IMR-90 (cell line): ENCODE measurements at regions not wholly inside any gene's neighbourhood (a gene's known extent, or its start where the extent isn't known, plus 50 kb on each side); places are given as distances from the start of the nearest gene placed in this dataset.

Experiments
- ATAC-seq: fragments of 200-7000 bp; cut with Tn5 transposase; 2 replicates; pipeline ENCODE4 v1.9.1; 2020; ENCODE audit warnings: low read depth, mild to moderate bottlenecking, moderate library complexity
- BruUV-seq: library from RNA; stranded (reverse); fragments of 400-500 nt; replicated peaks from 2 replicates; lab custom pipeline; 2021; lab: Mats Ljungman, UMichigan
- CTCF ChIA-PET: fragments of 300-600 bp; formaldehyde crosslinking; extraction: SDS; loops from one replicate; lab custom pipeline; 2021; ENCODE audit warnings: antibody characterized with exemption; lab: Yijun Ruan, JAX
- POLR2A ChIA-PET: fragments of 300-600 bp; sonication (Branson Sonifier 250); formaldehyde crosslinking; loops from one replicate; lab custom pipeline; 2022; ENCODE audit warnings: antibody characterized with exemption; ENCODE audit not compliant: unreplicated experiment; lab: Charles Lee
- DNase-seq: peaks from one replicate; pipeline ENCODE4 v3.0.0; 2013
- H2AFZ ChIP-seq: replicated peaks from 2 replicates; pipeline ENCODE3; 2013; ENCODE audit warnings: low read length, mild to moderate bottlenecking; ENCODE audit not compliant: poor library complexity
- H2AK5ac ChIP-seq: 2 replicates; pipeline ENCODE4 v1.6.1; 2013; ENCODE audit warnings: low read depth, low read length, inconsistent platforms
- H2AK9ac ChIP-seq: replicated peaks from 2 replicates; pipeline ENCODE3; 2013; ENCODE audit warnings: mild to moderate bottlenecking, low read depth, low read length, moderate library complexity; ENCODE audit not compliant: poor library complexity
- H2BK120ac ChIP-seq: 2 replicates; pipeline ENCODE4 v1.6.1; 2013; ENCODE audit warnings: low read depth, low read length, inconsistent platforms
- H2BK15ac ChIP-seq: 3 replicates; pipeline ENCODE4 v1.6.1; 2013; ENCODE audit warnings: low read depth, low read length, inconsistent platforms
- H2BK20ac ChIP-seq: 2 replicates; pipeline ENCODE4 v1.6.1; 2013; ENCODE audit warnings: low read depth, mild to moderate bottlenecking, inconsistent platforms, low read length, moderate library complexity
- H2BK5ac ChIP-seq: 2 replicates; pipeline ENCODE4 v1.6.1; 2013; ENCODE audit warnings: mild to moderate bottlenecking, low read depth, low read length, inconsistent platforms; ENCODE audit not compliant: poor library complexity, severe bottlenecking
- H3K14ac ChIP-seq: replicated peaks from 2 replicates; pipeline ENCODE4 v1.6.1; 2013; ENCODE audit warnings: low read depth, low read length, inconsistent platforms
- H3K18ac ChIP-seq: 2 replicates; pipeline ENCODE4 v1.6.1; 2013; ENCODE audit warnings: low read depth, low read length, control low read depth
- H3K23ac ChIP-seq: 2 replicates; pipeline ENCODE4 v1.6.1; 2013; ENCODE audit warnings: low read depth, low read length, inconsistent platforms
- H3K27ac ChIP-seq: 2 replicates; pipeline ENCODE4 v1.5.1; 2013; ENCODE audit warnings: mild to moderate bottlenecking, control low read depth, low read length; ENCODE audit not compliant: insufficient read depth
- H3K27me3 ChIP-seq: 2 replicates; pipeline ENCODE4 v1.6.1; 2013; ENCODE audit warnings: low read length; ENCODE audit not compliant: control insufficient read depth, insufficient read depth
- H3K36me3 ChIP-seq: 2 replicates; pipeline ENCODE4 v1.6.1; 2013; ENCODE audit warnings: low read length, mixed read lengths; ENCODE audit not compliant: control insufficient read depth, insufficient read depth
- H3K4ac ChIP-seq: 2 replicates; pipeline ENCODE4 v1.6.1; 2013; ENCODE audit warnings: low read depth, low read length, inconsistent platforms
- H3K4me1 ChIP-seq: 2 replicates; pipeline ENCODE4 v1.6.1; 2013; ENCODE audit warnings: low read length, mixed read lengths; ENCODE audit not compliant: control insufficient read depth, insufficient read depth
- H3K4me2 ChIP-seq: 2 replicates; pipeline ENCODE4 v1.6.1; 2013; ENCODE audit warnings: low read depth, mild to moderate bottlenecking, control low read depth, low read length, moderate library complexity
- H3K4me3 ChIP-seq: 2 replicates; pipeline ENCODE4 v1.5.1; 2013; ENCODE audit warnings: low read depth, mild to moderate bottlenecking, control low read depth, low read length, moderate library complexity; ENCODE audit not compliant: insufficient read depth
- H3K56ac ChIP-seq: 2 replicates; pipeline ENCODE4 v1.6.1; 2013; ENCODE audit warnings: low read length, inconsistent platforms; ENCODE audit not compliant: insufficient read depth; ENCODE audit errors: extremely low read depth
- H3K79me1 ChIP-seq, 2 experiments: 2 replicates each; pipeline ENCODE4 v1.6.1; 2013; ENCODE audit warnings: low read length in 2 of 2, inconsistent platforms in 1 of 2, low read depth in 1 of 2
- H3K9ac ChIP-seq: 2 replicates; pipeline ENCODE4 v1.6.1; 2013; ENCODE audit warnings: low read depth, low read length, control low read depth
- H3K9me1 ChIP-seq: 2 replicates; pipeline ENCODE4 v1.6.1; 2013; ENCODE audit warnings: low read length, inconsistent platforms; ENCODE audit not compliant: insufficient read depth
- H3K9me3 ChIP-seq: 2 replicates; pipeline ENCODE4 v1.6.1; 2013; ENCODE audit warnings: low read length; ENCODE audit not compliant: control insufficient read depth, insufficient read depth
- H4K20me1 ChIP-seq: 2 replicates; pipeline ENCODE4 v1.6.1; 2013; ENCODE audit warnings: low read length, inconsistent platforms; ENCODE audit not compliant: insufficient read depth
- H4K5ac ChIP-seq: 2 replicates; pipeline ENCODE4 v1.6.1; 2013; ENCODE audit warnings: mild to moderate bottlenecking, low read depth, low read length, control low read depth
- H4K8ac ChIP-seq, 2 experiments: 2 replicates each; pipeline ENCODE4 v1.6.1; 2013; ENCODE audit warnings: low read depth in 2 of 2, low read length in 2 of 2, control low read depth in 1 of 2, inconsistent platforms in 1 of 2
- H4K91ac ChIP-seq: 2 replicates; pipeline ENCODE4 v1.6.1; 2013; ENCODE audit warnings: low read depth, low read length, inconsistent platforms; ENCODE audit not compliant: insufficient read depth
- BHLHE40 ChIP-seq: fragments of 150-350 bp; IDR thresholded peaks from 2 replicates; pipeline ENCODE4 v1.6.1; 2016; ENCODE audit warnings: mild to moderate bottlenecking, low read depth, low read length
- CHD1 ChIP-seq: IDR thresholded peaks from 2 replicates; pipeline ENCODE4 v1.6.1; 2012; ENCODE audit warnings: low read depth, low read length, improper control_type of control experiment
- MAFK ChIP-seq: IDR thresholded peaks from 2 replicates; pipeline ENCODE4 v1.6.1; 2012; ENCODE audit warnings: low read depth, low read length, improper control_type of control experiment
- MAZ ChIP-seq: IDR thresholded peaks from 2 replicates; pipeline ENCODE4 v1.6.1; 2012; ENCODE audit warnings: low read depth, mild to moderate bottlenecking, low read length, improper control_type of control experiment, moderate library complexity, borderline replicate concordance
- POLR2A ChIP-seq: IDR thresholded peaks from 2 replicates; pipeline ENCODE4 v1.6.1; 2012; ENCODE audit warnings: mild to moderate bottlenecking, low read depth, low read length
- RAD21 ChIP-seq: IDR thresholded peaks from 2 replicates; pipeline ENCODE4 v1.6.1; 2012; ENCODE audit warnings: low read length, improper control_type of control experiment
- WGBS, 2 experiments: methylation state at CpG; one replicate each; pipeline versions ENCODE4 v1.1.5 to v1.1.7; 2013; ENCODE audit warnings: missing lambda C conversion rate in 2 of 2; ENCODE audit not compliant: insufficient read length in 1 of 2; ENCODE audit errors: extremely low coverage in 2 of 2; 5-methylcytosine and 5-hydroxymethylcytosine counted together
- dilution Hi-C: fragments of 300-500 bp; cut with HindIII; formaldehyde crosslinking; loops from one replicate; pipeline ENCODE4 v1.14.3; 2018; ENCODE audit warnings: low sequenced_read_pairs; ENCODE audit not compliant: unreplicated experiment
- in situ Hi-C: fragments of 300-500 bp; cut with MboI; formaldehyde crosslinking; loops from 3 replicates; pipeline ENCODE4 v1.14.3; 2019; ENCODE audit warnings: low sequenced_read_pairs, inconsistent platforms, mixed read lengths
- intact Hi-C: fragments of 100-400 bp; cut with micrococcal nuclease; formaldehyde crosslinking; loops from 2 replicates; pipeline ENCODE4 v1.10.0; 2022
- TF ChIP-seq, protein P1 (sequence below): fragments of 150-350 bp; IDR thresholded peaks from 2 replicates; pipeline ENCODE4 v1.6.1; 2016; ENCODE audit warnings: low read depth, mild to moderate bottlenecking, low read length, moderate library complexity, borderline replicate concordance
- TF ChIP-seq, protein P2 (sequence below): fragments of 150-350 bp; IDR thresholded peaks from 2 replicates; pipeline ENCODE4 v1.6.1; 2017; ENCODE audit warnings: mild to moderate bottlenecking, antibody characterized with exemption, low read length, low read depth

GRCh38 chr21:28387220-28387619 is 605.5 kb downstream of the LTN1 start:
- no peaks in the 10 kb centered on the region for H3K36me3 ChIP-seq
- no peak overlapping the region for H2AFZ ChIP-seq
- no peaks in the 10 kb centered on the region for H4K20me1 ChIP-seq
- H2BK15ac ChIP-seq = no peak overlapping the region
- dilution Hi-C loops = no loop called here
- no peaks in the 10 kb centered on the region for H3K27me3 ChIP-seq
- no peak overlapping the region for H3K56ac ChIP-seq
- intact Hi-C loops = no loop called here
- H3K4me3 ChIP-seq = no peak overlapping the region
- H2BK5ac ChIP-seq = no peak overlapping the region
- no peak overlapping the region for H3K27ac ChIP-seq
- CTCF ChIA-PET = interaction anchor here (0.6 kb wide), 2 partner anchors 45 to 228 kb away, joined by 3 to 8 read pairs; no protein-coding TSS in a partner anchor
- DNase-seq (no peak), ATAC-seq (no peak)
- no peak overlapping the region for H2AK5ac ChIP-seq
- no peaks in the 10 kb centered on the region for H3K79me1 ChIP-seq
- no peak overlapping the region for H2BK120ac ChIP-seq
- H4K5ac ChIP-seq = no peak overlapping the region
- no peak overlapping the region for H3K23ac ChIP-seq
- H3K4me1 ChIP-seq = no peaks in the 10 kb centered on the region
- no peak overlapping the region for H3K18ac ChIP-seq
- no peak overlapping the region for H3K14ac ChIP-seq
- no peak overlapping the region for H4K8ac ChIP-seq
- no peak overlapping the region for H3K4me2 ChIP-seq
- H4K91ac ChIP-seq = no peak overlapping the region
- no TSS peak for BruUV-seq
- POLR2A ChIA-PET = interaction anchor here (0.6 kb wide), 1 partner anchor 251 kb away, joined by 3 read pairs; no protein-coding TSS in a partner anchor
- no peak overlapping the region for H3K9ac ChIP-seq
- H2AK9ac ChIP-seq = no peak overlapping the region
- TF ChIP-seq, protein P1, sequence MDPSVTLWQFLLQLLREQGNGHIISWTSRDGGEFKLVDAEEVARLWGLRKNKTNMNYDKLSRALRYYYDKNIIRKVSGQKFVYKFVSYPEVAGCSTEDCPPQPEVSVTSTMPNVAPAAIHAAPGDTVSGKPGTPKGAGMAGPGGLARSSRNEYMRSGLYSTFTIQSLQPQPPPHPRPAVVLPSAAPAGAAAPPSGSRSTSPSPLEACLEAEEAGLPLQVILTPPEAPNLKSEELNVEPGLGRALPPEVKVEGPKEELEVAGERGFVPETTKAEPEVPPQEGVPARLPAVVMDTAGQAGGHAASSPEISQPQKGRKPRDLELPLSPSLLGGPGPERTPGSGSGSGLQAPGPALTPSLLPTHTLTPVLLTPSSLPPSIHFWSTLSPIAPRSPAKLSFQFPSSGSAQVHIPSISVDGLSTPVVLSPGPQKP = no peak
- TF ChIP-seq POLR2A (no peak), MAZ (no peak), RAD21 (no peak), CHD1 (no peak), MAFK (no peak), BHLHE40 (no peak)
- TF ChIP-seq, protein P2, sequence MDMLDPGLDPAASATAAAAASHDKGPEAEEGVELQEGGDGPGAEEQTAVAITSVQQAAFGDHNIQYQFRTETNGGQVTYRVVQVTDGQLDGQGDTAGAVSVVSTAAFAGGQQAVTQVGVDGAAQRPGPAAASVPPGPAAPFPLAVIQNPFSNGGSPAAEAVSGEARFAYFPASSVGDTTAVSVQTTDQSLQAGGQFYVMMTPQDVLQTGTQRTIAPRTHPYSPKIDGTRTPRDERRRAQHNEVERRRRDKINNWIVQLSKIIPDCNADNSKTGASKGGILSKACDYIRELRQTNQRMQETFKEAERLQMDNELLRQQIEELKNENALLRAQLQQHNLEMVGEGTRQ = no peak
- H3K4ac ChIP-seq = no peak overlapping the region
- in situ Hi-C loops = no loop called here
- H3K9me3 ChIP-seq = no peaks in the 10 kb centered on the region
- no peaks in the 10 kb centered on the region for H3K9me1 ChIP-seq
- WGBS, 2 experiments = no CpG with 5 or more reads among the region's 1 CpG
- no peak overlapping the region for H2BK20ac ChIP-seq
